H1 (cell line): ENCODE measurements at regions not wholly inside any gene's neighbourhood (a gene's known extent, or its start where the extent isn't known, plus 50 kb on each side); places are given as distances from the start of the nearest gene placed in this dataset.

Experiments
- BRCA1 ChIP-seq: IDR thresholded peaks from 2 replicates; pipeline ENCODE4 v1.6.1; 2012; ENCODE audit warnings: low read depth, low read length, improper control_type of control experiment
- CHD1 ChIP-seq: IDR thresholded peaks from 2 replicates; pipeline ENCODE4 v1.6.1; 2012; ENCODE audit warnings: low read depth, low read length, improper control_type of control experiment
- CTCF ChIP-seq, 3 experiments: IDR thresholded peaks; 1 replicate in 2 of 3; 2 replicates in 1 of 3; pipeline versions ENCODE4 v1.5.1 to v1.6.1; 2011; ENCODE audit warnings: low read length in 3 of 3, mild to moderate bottlenecking in 3 of 3, inconsistent platforms in 2 of 3, low read depth in 1 of 3, moderate library complexity in 1 of 3; ENCODE audit not compliant: insufficient read depth in 1 of 3; ENCODE audit errors: control extremely low read depth in 1 of 3
- EGR1 ChIP-seq: IDR thresholded peaks from 2 replicates; pipeline ENCODE4 v1.6.1; 2011; ENCODE audit warnings: low read depth, low read length, borderline replicate concordance
- EZH2 ChIP-seq: fragments of 200-600 bp; sonication (generic); IDR thresholded peaks from 2 replicates; pipeline ENCODE4 v1.7.1; 2012; ENCODE audit warnings: low read depth, mild to moderate bottlenecking, moderate library complexity, low read length, inconsistent platforms; ENCODE audit not compliant: severe bottlenecking
- JUN ChIP-seq: IDR thresholded peaks from 2 replicates; pipeline ENCODE4 v1.6.1; 2011; ENCODE audit warnings: low read depth, mild to moderate bottlenecking, improper control_type of control experiment, low read length
- POLR2A ChIP-seq, 2 experiments: IDR thresholded peaks; 1 replicate in 1 of 2; 2 replicates in 1 of 2; pipeline ENCODE4 v1.6.1; 2011; ENCODE audit warnings: low read depth in 2 of 2, low read length in 2 of 2, mild to moderate bottlenecking in 2 of 2; ENCODE audit errors: control extremely low read depth in 1 of 2
- POLR2AphosphoS5 ChIP-seq: IDR thresholded peaks from 2 replicates; pipeline ENCODE4 v1.6.1; 2011; ENCODE audit warnings: low read depth, low read length
- RFX5 ChIP-seq: IDR thresholded peaks from 2 replicates; pipeline ENCODE4 v1.6.1; 2011; ENCODE audit warnings: low read depth, low read length, improper control_type of control experiment, borderline replicate concordance
- SIX5 ChIP-seq: IDR thresholded peaks from 2 replicates; pipeline ENCODE4 v1.6.1; 2011; ENCODE audit warnings: mild to moderate bottlenecking, low read depth, low read length
- TAF1 ChIP-seq: IDR thresholded peaks from 2 replicates; pipeline ENCODE4 v1.6.1; 2011; ENCODE audit warnings: mild to moderate bottlenecking, low read depth, low read length
- TCF12 ChIP-seq: IDR thresholded peaks from 2 replicates; pipeline ENCODE4 v1.6.1; 2011; ENCODE audit warnings: low read depth, mild to moderate bottlenecking, low read length

GRCh38 chr12:91379051-91379775 lies 196.6 kb upstream of the DCN start:
- TF ChIP-seq EZH2 (no peak), POLR2A (IDR thresholded peaks at IDR 0.05; ENCODE audit: control extremely low read depth in 1 of 2, low read depth in 2 of 2, low read length in 2 of 2) (no peak), CTCF (IDR thresholded peaks at IDR 0.05; ENCODE audit: control extremely low read depth in 1 of 3, insufficient read depth in 1 of 3, low read depth in 1 of 3, low read length in 3 of 3) (no peak), BRCA1 (no peak), JUN (no peak), POLR2AphosphoS5 (no peak), EGR1 (no peak), TCF12 (no peak), SIX5 (no peak), RFX5 (no peak), CHD1 (no peak), TAF1 (no peak)
